ENCODE measurements at regions not wholly inside any gene's neighbourhood (a gene's known extent, or its start where the extent isn't known, plus 50 kb on each side); places are given as distances from the start of the nearest gene placed in this dataset.

GRCh38 chr16:13553453-13553985 lies 366.4 kb upstream of the ERCC4 start:
- DNase-seq, result no peak

DNA sequence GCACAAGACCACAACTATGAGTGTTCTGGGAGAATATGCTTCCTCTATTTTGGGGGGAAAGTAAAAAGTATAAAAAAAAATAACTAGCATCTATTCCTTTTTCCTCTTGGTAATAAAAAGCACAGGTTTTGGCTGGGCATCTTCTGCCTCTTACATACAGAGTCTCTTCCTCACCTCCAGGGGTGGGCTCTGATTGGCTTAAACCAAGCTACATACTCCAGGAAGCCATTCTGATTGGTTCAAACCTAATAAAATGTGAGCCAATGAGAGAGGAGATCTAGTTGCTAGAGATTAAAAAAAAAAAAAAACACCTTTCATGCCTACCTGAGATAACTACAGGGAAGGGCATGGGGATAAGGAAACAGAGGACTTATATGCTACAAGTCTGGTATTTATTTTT lies 365.9 kb upstream of the ERCC4 start:
- no peak for DNase-seq

GRCh38 chr16:13554643-13555042 lies 365.3 kb upstream of the ERCC4 start:
- no peak for DNase-seq

DNA sequence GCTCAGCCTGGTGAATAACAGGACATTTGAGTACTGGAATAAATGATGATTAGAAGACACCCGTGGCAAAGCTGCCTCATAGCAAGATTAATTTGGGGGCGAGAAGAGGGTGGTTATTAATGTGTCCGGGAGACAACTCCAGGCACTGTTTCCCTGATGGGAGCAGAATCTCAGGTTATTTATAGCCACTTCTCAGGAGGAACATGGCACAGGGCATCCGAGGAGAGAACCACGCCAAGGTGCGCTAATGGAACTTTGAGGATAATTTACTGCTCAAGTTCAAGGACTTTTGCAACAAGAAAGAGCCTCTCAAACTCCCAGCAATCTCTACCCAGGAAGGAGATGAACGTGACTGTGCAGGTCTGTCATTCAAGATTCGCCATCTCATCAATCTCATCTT lies 362.5 kb upstream of the ERCC4 start:
- no peak for DNase-seq

DNA sequence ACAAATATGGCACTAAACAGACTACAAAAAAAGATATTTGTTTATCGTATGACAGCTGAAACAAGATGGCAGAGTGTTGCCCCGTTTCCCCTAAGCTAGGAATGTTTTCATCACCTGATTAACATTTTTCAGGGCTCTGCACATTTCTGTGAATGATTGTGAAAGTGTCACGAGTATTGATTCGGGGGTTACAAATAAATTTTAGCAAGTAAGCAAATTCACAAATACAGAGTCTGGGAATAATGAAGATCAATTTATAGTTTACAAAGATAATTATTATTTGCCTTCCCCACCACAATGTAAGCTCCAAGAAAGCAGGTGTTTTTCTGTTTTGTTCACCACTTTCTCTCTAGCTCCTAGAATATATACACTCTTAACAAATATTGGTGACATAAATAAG lies 361.2 kb upstream of the ERCC4 start:
- DNase-seq, result no peak

DNA sequence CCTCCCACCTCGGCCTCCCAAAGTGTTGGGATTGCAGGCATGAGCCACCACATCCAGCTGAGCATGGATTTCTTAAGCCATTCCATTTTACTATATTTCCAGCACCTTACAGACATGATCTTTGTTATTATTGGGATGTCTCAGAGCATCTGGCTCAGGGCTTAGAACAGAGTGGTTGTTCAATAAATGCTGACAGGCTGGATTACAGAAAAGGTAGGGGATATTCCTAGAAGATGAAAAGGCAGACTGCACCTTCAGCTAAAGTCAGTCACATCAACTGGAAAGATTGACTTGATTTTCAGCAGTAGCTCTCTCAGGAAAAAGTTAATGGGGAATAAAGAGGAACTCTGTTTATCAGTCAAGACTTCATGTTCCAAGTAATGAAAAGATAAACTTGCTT lies 360.3 kb upstream of the ERCC4 start:
- no peak for DNase-seq

- DNase-seq, result no peak
Measured at GRCh38 chr16:13560151-13560550, 359.8 kb upstream of the ERCC4 start.

DNA sequence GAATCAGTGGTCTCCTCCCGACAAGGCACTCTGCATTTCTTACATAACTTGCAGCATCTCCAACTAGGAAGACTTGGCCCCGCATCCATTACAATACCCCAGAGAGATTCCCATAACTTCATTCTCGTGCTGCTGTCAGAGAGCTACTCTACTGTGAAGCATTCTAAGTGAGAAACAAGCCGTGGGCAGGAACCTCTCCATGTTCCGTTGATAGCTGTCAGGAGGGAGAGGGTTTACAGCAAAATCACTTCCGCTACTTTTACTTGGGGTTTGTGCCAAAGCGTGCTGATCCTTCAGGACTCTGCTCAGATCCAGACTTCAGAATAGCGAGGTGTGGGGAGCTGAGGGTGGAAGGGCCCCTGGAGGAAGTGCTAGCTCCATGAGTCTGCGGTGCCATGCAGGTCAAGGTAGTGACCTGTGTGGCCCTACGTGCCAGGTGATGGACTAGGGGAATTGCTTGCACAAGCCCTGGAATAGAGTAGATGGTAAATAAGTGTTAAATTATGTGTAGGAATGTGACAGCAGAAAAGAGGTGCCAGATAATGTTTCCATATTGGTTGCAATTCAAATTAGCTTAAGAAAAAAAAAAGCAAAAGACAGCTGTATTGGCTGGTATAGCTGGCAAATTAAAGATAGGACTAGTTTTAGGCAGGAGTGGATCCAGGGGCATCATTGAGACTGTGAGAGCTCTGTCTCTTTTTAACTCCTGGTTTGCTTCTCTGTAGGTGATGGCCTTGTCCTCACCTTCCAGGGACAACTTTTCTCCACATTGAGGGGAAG lies 358.5 kb upstream of the ERCC4 start:
- no peak for DNase-seq

DNA sequence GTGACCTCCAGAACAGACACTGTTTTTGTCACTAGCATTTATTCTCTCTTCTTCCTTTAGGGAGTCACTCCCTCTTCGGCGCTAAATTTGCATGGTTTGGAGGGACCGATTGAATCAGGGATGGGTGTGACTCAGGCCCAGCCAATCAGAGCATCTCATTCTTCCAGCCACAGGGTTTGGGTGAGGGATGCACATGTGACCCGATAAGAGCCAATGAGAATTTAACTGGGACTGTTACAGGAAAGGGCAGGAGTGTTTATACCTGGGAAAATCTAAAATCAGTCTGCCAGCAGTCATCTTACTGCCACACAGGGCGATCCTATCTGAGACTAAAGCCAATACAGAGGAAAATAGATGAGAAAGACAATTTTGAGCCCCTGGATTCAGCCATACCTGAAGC lies 351.2 kb upstream of the ERCC4 start:
- DNase-seq, result no peak

- no peak for DNase-seq
Measured at GRCh38 chr16:13569986-13570385, 350.0 kb upstream of the ERCC4 start.

DNA sequence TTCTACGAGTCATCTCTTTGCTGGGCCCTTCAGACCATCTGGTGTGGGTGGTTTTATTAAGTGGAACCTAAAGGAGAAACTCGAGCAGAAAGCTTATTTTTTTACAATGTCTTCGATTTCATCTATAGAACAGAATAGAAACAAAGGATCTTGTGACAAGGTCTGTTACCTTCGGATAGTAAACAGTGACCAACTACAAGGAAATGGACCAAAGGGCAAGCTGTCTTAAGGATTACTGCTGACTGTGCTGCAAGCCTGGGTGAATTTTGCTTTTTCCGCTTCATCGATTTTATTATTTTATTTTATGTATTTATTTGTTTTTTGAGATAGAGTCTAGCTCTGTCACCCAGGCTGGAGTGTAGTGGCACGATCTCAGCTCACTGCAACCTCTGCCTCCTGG lies 348.9 kb upstream of the ERCC4 start:
- no peak for DNase-seq

DNA sequence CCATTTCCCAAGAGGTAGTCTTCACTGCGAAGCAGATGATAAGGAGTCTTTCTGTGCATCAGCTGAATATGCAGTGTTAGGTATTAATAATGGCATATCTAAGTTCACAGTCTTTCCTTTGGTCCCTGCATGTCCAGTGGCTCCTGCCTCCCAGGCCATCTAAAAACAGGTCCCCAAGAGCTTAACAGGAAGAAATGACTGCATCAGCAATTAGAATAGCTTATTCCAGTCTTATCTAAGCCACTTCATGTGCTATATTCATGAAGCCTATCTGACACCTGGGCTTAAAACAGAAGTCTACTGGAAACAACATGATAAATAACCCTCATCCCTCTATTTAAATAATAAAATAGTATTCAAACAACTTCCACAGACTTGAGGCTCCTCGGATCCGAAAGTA lies 346.1 kb upstream of the ERCC4 start:
- DNase-seq, result no peak

GRCh38 chr16:13586051-13586450 lies 333.9 kb upstream of the ERCC4 start:
- no peak for DNase-seq

- no peak for DNase-seq
Measured at GRCh38 chr16:13587181-13587580, 332.8 kb upstream of the ERCC4 start.

DNA sequence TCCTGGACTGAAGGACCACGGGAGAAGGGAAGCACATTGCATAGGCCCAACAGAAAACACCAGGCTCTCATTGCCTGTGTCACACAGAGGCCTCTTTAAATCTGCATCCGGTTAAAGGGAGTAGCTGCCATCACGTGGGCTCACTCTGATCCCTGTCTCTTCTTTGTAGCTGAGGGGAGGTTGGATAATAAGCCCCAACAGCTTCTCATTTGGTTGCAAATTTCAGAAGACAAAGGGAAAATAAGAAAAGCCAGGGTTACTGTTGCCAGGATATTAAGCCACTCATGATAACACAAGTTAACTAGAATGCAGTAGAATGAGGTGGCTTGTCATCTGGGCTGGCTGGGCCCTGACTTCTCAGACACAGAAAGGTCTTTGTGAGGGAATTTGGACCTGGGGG lies 325.1 kb upstream of the ERCC4 start:
- DNase-seq, result no peak

DNA sequence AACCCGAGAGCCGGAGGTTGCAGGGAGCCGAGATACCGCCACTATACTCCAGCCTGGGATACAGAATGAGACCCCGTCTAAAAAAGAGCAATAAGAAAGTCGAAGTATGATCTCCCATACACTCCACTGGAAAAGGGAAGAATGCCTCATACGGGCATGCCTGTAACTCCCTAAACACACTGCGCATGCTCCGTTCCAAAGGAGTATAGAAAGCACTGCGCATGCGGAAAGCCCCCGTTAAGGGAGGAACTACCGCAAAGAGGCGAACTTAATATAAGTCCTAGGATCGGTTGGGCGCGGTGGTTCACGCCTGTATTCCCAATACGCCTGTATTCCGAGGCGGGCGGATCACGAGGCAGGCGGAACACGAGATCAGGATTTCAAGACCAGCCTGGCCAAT lies 313.1 kb upstream of the ERCC4 start:
- no peak for DNase-seq

GRCh38 chr16:13607289-13607688 lies 312.7 kb upstream of the ERCC4 start:
- DNase-seq, result no peak

DNA sequence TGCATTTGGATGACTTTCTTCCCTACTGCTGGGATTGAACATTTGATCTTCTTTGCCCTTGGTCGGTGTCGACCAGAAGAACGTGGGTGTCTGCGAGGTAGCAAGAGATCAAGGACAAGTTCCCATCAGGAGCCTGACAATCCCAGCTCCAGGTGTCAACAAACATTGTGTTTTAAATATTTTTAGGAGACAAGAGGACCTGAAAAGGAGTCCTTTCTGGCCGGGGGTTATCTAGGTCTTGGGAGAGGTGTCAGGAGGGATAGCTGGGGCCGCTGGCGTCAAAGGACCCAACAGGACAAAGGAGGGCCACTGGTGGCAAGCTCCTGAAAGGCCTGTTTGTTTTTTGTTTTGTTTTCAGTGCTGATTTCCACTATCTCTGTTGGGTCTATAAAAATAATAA lies 308.4 kb upstream of the ERCC4 start:
- DNase-seq, result no peak

GRCh38 chr16:13612623-13613022 lies 307.3 kb upstream of the ERCC4 start:
- DNase-seq, result no peak

DNA sequence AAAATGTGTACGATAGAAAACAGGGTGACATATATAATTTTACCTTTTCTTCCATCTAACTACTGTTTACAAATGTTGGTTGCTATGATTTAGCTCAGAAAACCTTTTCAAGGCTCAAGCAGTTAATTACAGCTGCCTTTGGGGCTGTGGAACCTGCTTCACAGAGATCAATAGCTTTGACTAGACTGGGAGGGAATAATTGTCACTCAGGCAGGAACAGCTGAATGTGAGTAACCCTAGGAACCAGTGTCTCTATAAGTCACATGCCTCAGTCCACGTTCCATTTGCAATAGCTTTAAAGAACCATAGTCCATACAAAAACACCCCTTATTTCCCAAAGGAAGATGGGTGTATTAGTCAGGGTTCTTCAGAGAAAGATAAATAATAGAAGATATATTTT lies 306.8 kb upstream of the ERCC4 start:
- no peak for DNase-seq

DNA sequence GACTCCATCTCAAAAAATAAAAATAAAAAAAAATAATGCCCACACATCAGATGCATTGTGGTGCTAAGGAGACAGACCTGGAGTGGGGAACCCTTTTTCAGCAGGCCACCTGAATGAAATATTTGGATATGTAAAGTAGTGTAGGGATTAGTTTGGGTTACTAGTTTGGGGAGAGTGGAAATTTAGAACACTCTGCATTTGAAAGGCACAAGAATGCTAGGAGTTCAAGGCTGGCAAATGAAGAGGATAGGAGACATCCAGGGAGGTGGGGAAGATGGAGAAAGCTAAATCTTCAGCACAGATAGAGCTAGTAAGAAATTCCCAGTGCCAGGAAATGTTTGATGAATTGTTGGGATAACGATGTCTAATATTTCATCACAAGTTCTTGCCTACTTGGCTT lies 298.3 kb upstream of the ERCC4 start:
- no peak for DNase-seq

GRCh38 chr16:13628156-13628555 lies 291.8 kb upstream of the ERCC4 start:
- no peak for DNase-seq

DNA sequence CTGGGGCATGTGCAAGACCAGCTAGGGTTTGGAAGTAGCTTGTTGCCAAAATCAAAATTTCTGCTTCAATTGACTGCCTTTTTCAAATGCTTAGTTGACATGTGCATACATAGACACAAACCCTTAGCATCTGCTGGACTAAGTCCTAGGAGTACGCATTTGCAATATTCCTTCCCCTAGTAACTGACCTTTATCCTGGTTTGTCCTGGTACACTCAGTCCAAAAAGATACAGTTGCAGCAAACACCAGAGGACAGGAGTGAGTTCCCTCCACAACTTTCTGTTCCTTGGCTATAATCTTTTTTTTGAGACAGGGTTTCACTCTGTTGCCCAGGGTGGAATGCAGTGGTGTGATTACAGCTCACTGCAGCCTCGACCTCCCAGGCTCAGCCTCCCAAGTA lies 290.2 kb upstream of the ERCC4 start:
- DNase-seq, result no peak

- DNase-seq, result no peak
Measured at GRCh38 chr16:13630374-13630773, 289.6 kb upstream of the ERCC4 start.

- DNase-seq, result no peak
Measured at GRCh38 chr16:13631213-13631767, 288.7 kb upstream of the ERCC4 start.

Measured in fibroblast of skin of scalp (primary cell).